ENCODE measurements at regions not wholly inside any gene's neighbourhood (a gene's known extent, or its start where the extent isn't known, plus 50 kb on each side); places are given as distances from the start of the nearest gene placed in this dataset.

GRCh38 chr18:76578571-76579300, 83.7 kb upstream of the ZNF516 start:
- no peak for TF ChIP-seq POLR2A (IDR thresholded peaks at IDR 0.05)
- TF ChIP-seq CTCF (IDR thresholded peaks at IDR 0.05): no peak
- Histone ChIP-seq H3K4me3 (no peak overlapping the region), H3K36me3 (no peaks in the 10 kb centered on the region), H3K27ac (no peak overlapping the region), H3K27me3 (no peaks in the 10 kb centered on the region), H3K4me1 (no peaks in the 10 kb centered on the region), H3K9me3 (no peaks in the 10 kb centered on the region)
- no peak for DNase-seq

GRCh38 chr18:76573325-76574025, 78.4 kb upstream of the ZNF516 start:
- Histone ChIP-seq H3K4me1 (no peaks in the 10 kb centered on the region), H3K27ac (no peak overlapping the region), H3K27me3 (no peaks in the 10 kb centered on the region), H3K9me3 (no peaks in the 10 kb centered on the region), H3K36me3 (no peaks in the 10 kb centered on the region), H3K4me3 (no peak overlapping the region)
- TF ChIP-seq CTCF (IDR thresholded peaks at IDR 0.05) (no peak), POLR2A (IDR thresholded peaks at IDR 0.05) (no peak)
- DNase-seq: no peak

GRCh38 chr18:76572518-76573247, 77.6 kb upstream of the ZNF516 start:
- H3K27me3 ChIP-seq: no peaks in the 10 kb centered on the region
- H3K36me3 ChIP-seq: no peaks in the 10 kb centered on the region
- no peak overlapping the region for H3K4me3 ChIP-seq
- no peaks in the 10 kb centered on the region for H3K9me3 ChIP-seq
- TF ChIP-seq CTCF (IDR thresholded peaks at IDR 0.05) (no peak), POLR2A (IDR thresholded peaks at IDR 0.05) (no peak)
- DNase-seq: no peak
- no peaks in the 10 kb centered on the region for H3K4me1 ChIP-seq
- no peak overlapping the region for H3K27ac ChIP-seq

GRCh38 chr18:76571689-76572088, 76.6 kb upstream of the ZNF516 start:
- H3K4me1 ChIP-seq: no peaks in the 10 kb centered on the region
- H3K4me3 ChIP-seq: no peak overlapping the region
- no peaks in the 10 kb centered on the region for H3K27me3 ChIP-seq
- H3K9me3 ChIP-seq: no peaks in the 10 kb centered on the region
- no peaks in the 10 kb centered on the region for H3K36me3 ChIP-seq
- no peak for DNase-seq
- H3K27ac ChIP-seq: no peak overlapping the region
- TF ChIP-seq CTCF (IDR thresholded peaks at IDR 0.05): no peak
- no peak for TF ChIP-seq POLR2A (IDR thresholded peaks at IDR 0.05)

GRCh38 chr18:76570856-76571255, 75.8 kb upstream of the ZNF516 start:
- no peaks in the 10 kb centered on the region for H3K9me3 ChIP-seq
- H3K27me3 ChIP-seq: no peaks in the 10 kb centered on the region
- no peak overlapping the region for H3K27ac ChIP-seq
- no peak for DNase-seq
- TF ChIP-seq CTCF (IDR thresholded peaks at IDR 0.05) (no peak), POLR2A (IDR thresholded peaks at IDR 0.05) (no peak)
- H3K4me1 ChIP-seq: no peaks in the 10 kb centered on the region
- no peaks in the 10 kb centered on the region for H3K36me3 ChIP-seq
- H3K4me3 ChIP-seq: no peak overlapping the region

All from Peyer's patch (tissue), 4 donors.